HEK293 (cell line): ENCODE measurements at regions not wholly inside any gene's neighbourhood (a gene's known extent, or its start where the extent isn't known, plus 50 kb on each side); places are given as distances from the start of the nearest gene placed in this dataset.

Source experiments
- CTCF ChIA-PET: fragments of 350-600 bp; formaldehyde crosslinking; extraction: SDS; loops from one replicate; lab custom pipeline; 2021; ENCODE audit warnings: antibody characterized with exemption; lab: Yijun Ruan, JAX
- POLR2A ChIA-PET: fragments of 300-600 bp; formaldehyde crosslinking; extraction: SDS; loops from one replicate; lab custom pipeline; 2020; ENCODE audit warnings: antibody characterized with exemption, inconsistent platforms; lab: Yijun Ruan, JAX
- H3K27ac ChIP-seq: fragments of 200-500 bp; sonication (Bioruptor generic); 2 replicates; pipeline ENCODE4 v1.5.1; 2014; ENCODE audit warnings: low read depth, low read length, control low read depth, inconsistent platforms; ENCODE audit errors: extremely low read depth
- H3K36me3 ChIP-seq, 2 experiments: fragments of 200-500 bp in 1 of 2; sonication (Bioruptor generic) in 1 of 2; 1 replicate in 1 of 2; 2 replicates in 1 of 2; pipeline ENCODE4 v1.5.1; 2014 to 2017; ENCODE audit warnings: inconsistent platforms in 2 of 2, low read length in 2 of 2; ENCODE audit not compliant: control insufficient read depth in 2 of 2, insufficient read depth in 1 of 2
- H3K4me1 ChIP-seq: fragments of 200-500 bp; sonication (Bioruptor generic); 2 replicates; pipeline ENCODE4 v1.5.1; 2014; ENCODE audit warnings: mild to moderate bottlenecking, low read length, inconsistent platforms; ENCODE audit not compliant: control insufficient read depth, insufficient read depth
- H3K4me3 ChIP-seq: 2 replicates; pipeline ENCODE4 v1.5.1; 2011; ENCODE audit warnings: low read depth, mild to moderate bottlenecking, control low read depth, low read length, moderate library complexity
- H3K9me3 ChIP-seq: fragments of 200-500 bp; sonication (Bioruptor generic); 2 replicates; pipeline ENCODE4 v1.5.1; 2014; ENCODE audit warnings: low read depth, low read length, inconsistent platforms; ENCODE audit not compliant: control insufficient read depth, insufficient read depth
- FEZF1 ChIP-seq: fragments of 450-650 bp; formaldehyde crosslinking; IDR thresholded peaks from 2 replicates; pipeline ENCODE4 v1.5.1; 2016; ENCODE audit warnings: missing biosample characterization, missing genetic modification characterization
- GFI1B ChIP-seq: fragments of 450-650 bp; formaldehyde crosslinking; IDR thresholded peaks from 2 replicates; pipeline ENCODE4 v1.5.1; 2016; ENCODE audit warnings: missing biosample characterization, missing genetic modification characterization
- HIC1 ChIP-seq: fragments of 450-650 bp; formaldehyde crosslinking; IDR thresholded peaks from 2 replicates; pipeline ENCODE4 v1.5.1; 2016; ENCODE audit warnings: missing biosample characterization, missing genetic modification characterization
- HOXC10 ChIP-seq: sonication (generic); formaldehyde crosslinking; IDR thresholded peaks from 2 replicates; pipeline ENCODE4 v1.8.1; 2023; ENCODE audit warnings: mild to moderate bottlenecking, missing genetic modification reagents
- IKZF3 ChIP-seq: fragments of 450-650 bp; IDR thresholded peaks from 2 replicates; pipeline ENCODE4 v1.5.0; 2018; ENCODE audit warnings: missing biosample characterization, mild to moderate bottlenecking, missing genetic modification characterization, moderate library complexity
- KLF1 ChIP-seq: fragments of 450-650 bp; formaldehyde crosslinking; IDR thresholded peaks from 2 replicates; pipeline ENCODE4 v1.5.1; 2016; ENCODE audit warnings: missing biosample characterization, missing genetic modification characterization
- MEIS1 ChIP-seq: sonication (generic); formaldehyde crosslinking; IDR thresholded peaks from 2 replicates; pipeline ENCODE4 v1.8.1; 2022; ENCODE audit warnings: missing genetic modification reagents, mild to moderate bottlenecking, borderline replicate concordance
- PRDM1 ChIP-seq: fragments of 450-650 bp; formaldehyde crosslinking; IDR thresholded peaks from 2 replicates; pipeline ENCODE4; 2016; ENCODE audit warnings: missing biosample characterization, missing genetic modification characterization
- PRDM6 ChIP-seq: fragments of 450-650 bp; formaldehyde crosslinking; IDR thresholded peaks from 2 replicates; pipeline ENCODE4 v1.5.1; 2017; ENCODE audit warnings: missing biosample characterization, missing genetic modification characterization
- SP7 ChIP-seq: fragments of 450-650 bp; formaldehyde crosslinking; IDR thresholded peaks from 2 replicates; pipeline ENCODE4 v1.5.1; 2016; ENCODE audit warnings: missing biosample characterization, missing genetic modification characterization
- ZBTB1 ChIP-seq: fragments of 450-650 bp; formaldehyde crosslinking; IDR thresholded peaks from 2 replicates; pipeline ENCODE4 v1.5.1; 2016; ENCODE audit warnings: missing biosample characterization, missing genetic modification characterization
- ZBTB21 ChIP-seq: fragments of 450-650 bp; formaldehyde crosslinking; IDR thresholded peaks from 2 replicates; pipeline ENCODE4 v1.5.1; 2017; ENCODE audit warnings: missing biosample characterization, missing genetic modification characterization
- ZBTB44 ChIP-seq: fragments of 450-650 bp; IDR thresholded peaks from 2 replicates; pipeline ENCODE4 v1.5.1; 2018; ENCODE audit warnings: missing biosample characterization, mild to moderate bottlenecking, missing genetic modification characterization
- ZBTB48 ChIP-seq: fragments of 450-650 bp; formaldehyde crosslinking; IDR thresholded peaks from 2 replicates; pipeline ENCODE4 v1.5.1; 2016; ENCODE audit warnings: missing biosample characterization, missing genetic modification characterization
- ZNF175 ChIP-seq: fragments of 450-650 bp; formaldehyde crosslinking; IDR thresholded peaks from 2 replicates; pipeline ENCODE4 v1.5.1; 2016; ENCODE audit warnings: missing biosample characterization, missing genetic modification characterization
- ZNF223 ChIP-seq: fragments of 450-650 bp; formaldehyde crosslinking; IDR thresholded peaks from 2 replicates; pipeline ENCODE4 v1.5.1; 2016; ENCODE audit warnings: missing biosample characterization, missing genetic modification characterization
- ZNF341 ChIP-seq: fragments of 450-650 bp; formaldehyde crosslinking; IDR thresholded peaks from 2 replicates; pipeline ENCODE4; 2016; ENCODE audit warnings: low read depth, missing biosample characterization, missing genetic modification characterization
- ZNF423 ChIP-seq: fragments of 450-650 bp; formaldehyde crosslinking; IDR thresholded peaks from 2 replicates; pipeline ENCODE4 v1.5.1; 2016; ENCODE audit warnings: missing biosample characterization, missing genetic modification characterization
- ZNF501 ChIP-seq: fragments of 450-650 bp; formaldehyde crosslinking; IDR thresholded peaks from 2 replicates; pipeline ENCODE4 v1.5.1; 2016; ENCODE audit warnings: missing biosample characterization, missing genetic modification characterization
- ZNF610 ChIP-seq: fragments of 450-650 bp; formaldehyde crosslinking; IDR thresholded peaks from 2 replicates; pipeline ENCODE4 v1.5.1; 2016; ENCODE audit warnings: missing biosample characterization, missing genetic modification characterization, borderline replicate concordance
- ZSCAN23 ChIP-seq: fragments of 450-650 bp; formaldehyde crosslinking; IDR thresholded peaks from 2 replicates; pipeline ENCODE4 v1.5.1; 2016; ENCODE audit warnings: missing biosample characterization, missing genetic modification characterization

GRCh38 chr6:99080191-99080590 is 132.4 kb upstream of the FBXL4 start:
- CTCF ChIA-PET: no interaction called here
- TF ChIP-seq MEIS1 (CRISPR knock-in tag) (no peak), IKZF3 (tag by site-specific recombination) (no peak), ZBTB44 (tag by site-specific recombination) (no peak), SP7 (tag by site-specific recombination) (no peak), PRDM6 (tag by site-specific recombination) (no peak), ZBTB1 (no peak), GFI1B (tag by site-specific recombination) (no peak), FEZF1 (tag by site-specific recombination) (no peak), ZNF610 (no peak), ZSCAN23 (tag by site-specific recombination) (no peak), ZNF501 (no peak)
- no peaks in the 10 kb centered on the region for H3K9me3 ChIP-seq
- H3K4me3 ChIP-seq: no peak overlapping the region
- no peak overlapping the region for H3K27ac ChIP-seq
- no peaks in the 10 kb centered on the region for H3K36me3 ChIP-seq
- POLR2A ChIA-PET: no interaction called here
- no peaks in the 10 kb centered on the region for H3K4me1 ChIP-seq

- ChIA-PET CTCF (no interaction called here), POLR2A (no interaction called here)
- Histone ChIP-seq H3K36me3 (no peaks in the 10 kb centered on the region), H3K9me3 (no peaks in the 10 kb centered on the region)
- TF ChIP-seq KLF1 (tag by site-specific recombination) (no peak), ZBTB48 (no peak), ZNF223 (tag by site-specific recombination) (no peak), HOXC10 (CRISPR knock-in tag) (no peak), PRDM1 (tag by site-specific recombination) (no peak), ZNF175 (no peak), ZNF341 (tag by site-specific recombination) (no peak), HIC1 (tag by site-specific recombination) (no peak), ZBTB21 (tag by site-specific recombination) (no peak), ZNF423 (tag by site-specific recombination) (no peak)
- TF ChIP-seq, all 188 proteins: peak for 0
- Histone ChIP-seq H3K4me3 (no peak overlapping the region), H3K27ac (no peak overlapping the region), H3K4me1 (no peaks in the 10 kb centered on the region)
Measured at GRCh38 chr6:99079058-99079457, 131.3 kb upstream of the FBXL4 start.
